NCI-H128 (cell line): ENCODE measurements at regions not wholly inside any gene's neighbourhood (a gene's known extent, or its start where the extent isn't known, plus 50 kb on each side); places are given as distances from the start of the nearest gene placed in this dataset.
"Not testable (repeated sequence)": the region's sequence is repeated elsewhere in the genome, so short reads cannot be mapped to it uniquely, and the experiment has no call there.

Experiments
- DNase-seq: peaks from one replicate; lab custom pipeline; 2025; ENCODE audit not compliant: unreplicated experiment; lab: John Stamatoyannopoulos, UW

- no peak for DNase-seq
Observed at GRCh38 chr4:97027728-97028410, 1115.4 kb downstream of the STPG2 start.

- no peak for DNase-seq
Observed at GRCh38 chr4:97028785-97029184, 1114.5 kb downstream of the STPG2 start.

- DNase-seq, result not testable (repeated sequence)
Observed at GRCh38 chr4:97037411-97038145, 1105.7 kb downstream of the STPG2 start.

- no peak for DNase-seq
Observed at GRCh38 chr4:97038146-97038516, 1105.1 kb downstream of the STPG2 start.

- no peak for DNase-seq
Observed at GRCh38 chr4:97072666-97073065, 1070.6 kb downstream of the STPG2 start.

- no peak for DNase-seq
Observed at GRCh38 chr4:97073194-97073593, 1070.1 kb downstream of the STPG2 start.

GRCh38 chr4:97074531-97074930 lies 1068.7 kb downstream of the STPG2 start:
- DNase-seq, result no peak

GRCh38 chr4:97081951-97082350 lies 1061.3 kb downstream of the STPG2 start:
- no peak for DNase-seq

- DNase-seq, result not testable (repeated sequence)
Observed at GRCh38 chr4:97097036-97097435, 1046.2 kb downstream of the STPG2 start.

- DNase-seq, result not testable (repeated sequence)
Observed at GRCh38 chr4:97101171-97101570, 1042.1 kb downstream of the STPG2 start.

- no peak for DNase-seq
Observed at GRCh38 chr4:97103252-97103651, 1040.0 kb downstream of the STPG2 start.

GRCh38 chr4:97104006-97104405 lies 1039.3 kb downstream of the STPG2 start:
- no peak for DNase-seq

- no peak for DNase-seq
Observed at GRCh38 chr4:97104666-97105065, 1038.6 kb downstream of the STPG2 start.

- DNase-seq, result no peak
Observed at GRCh38 chr4:97105347-97106099, 1037.8 kb downstream of the STPG2 start.

- no peak for DNase-seq
Observed at GRCh38 chr4:97106161-97106560, 1037.1 kb downstream of the STPG2 start.

- DNase-seq, result no peak
Observed at GRCh38 chr4:97110506-97110905, 1032.8 kb downstream of the STPG2 start.

GRCh38 chr4:97116511-97116910 lies 1026.8 kb downstream of the STPG2 start:
- DNase-seq, result no peak

- DNase-seq, result no peak
Observed at GRCh38 chr4:97121493-97121892, 1021.8 kb downstream of the STPG2 start.

GRCh38 chr4:97123573-97123972 lies 1019.7 kb downstream of the STPG2 start:
- DNase-seq, result no peak

- DNase-seq, result no peak
Observed at GRCh38 chr4:97132435-97132834, 1010.8 kb downstream of the STPG2 start.

GRCh38 chr4:97134456-97134855 lies 1008.8 kb downstream of the STPG2 start:
- no peak for DNase-seq

- DNase-seq, result no peak
Observed at GRCh38 chr4:97139791-97140190, 1003.5 kb downstream of the STPG2 start.
